Fibroblast of gingiva (primary cell): ENCODE measurements at regions not wholly inside any gene's neighbourhood (a gene's known extent, or its start where the extent isn't known, plus 50 kb on each side); places are given as distances from the start of the nearest gene placed in this dataset.

Experiments
- DNase-seq: peaks from one replicate; pipeline ENCODE4 v3.0.0-alpha.2; 2011; ENCODE audit warnings: low read depth

- DNase-seq: no peak
Observed at GRCh38 chr18:71523483-71524435, 1020.4 kb downstream of the CBLN2 start.

GRCh38 chr18:71505526-71505925 is 1038.6 kb downstream of the CBLN2 start:
- DNase-seq: no peak

- DNase-seq: no peak
Observed at GRCh38 chr18:71503222-71503621, 1040.9 kb downstream of the CBLN2 start.

GRCh38 chr18:71485611-71486010 is 1058.5 kb downstream of the CBLN2 start:
- peak; percentile 50 for DNase-seq

GRCh38 chr18:71471963-71472725 is 1072.0 kb downstream of the CBLN2 start:
- DNase-seq: no peak

GRCh38 chr18:71456206-71456605 is 1087.9 kb downstream of the CBLN2 start:
- DNase-seq: no peak

- DNase-seq: no peak
Observed at GRCh38 chr18:71450257-71450656, 1093.9 kb downstream of the CBLN2 start.

GRCh38 chr18:71443706-71444480 is 1100.2 kb downstream of the CBLN2 start:
- DNase-seq: peak; percentile 21

GRCh38 chr18:71442731-71443141 is 1101.4 kb downstream of the CBLN2 start:
- DNase-seq: peak; percentile 57

GRCh38 chr18:71441156-71441555 is 1103.0 kb downstream of the CBLN2 start:
- no peak for DNase-seq

- no peak for DNase-seq
Observed at GRCh38 chr18:71437511-71437910, 1106.6 kb downstream of the CBLN2 start.

- no peak for DNase-seq
Observed at GRCh38 chr18:71433373-71433772, 1110.8 kb downstream of the CBLN2 start.

- no peak for DNase-seq
Observed at GRCh38 chr18:71431689-71432088, 1112.5 kb downstream of the CBLN2 start.

- no peak for DNase-seq
Observed at GRCh38 chr18:71431171-71431570, 1113.0 kb downstream of the CBLN2 start.

- DNase-seq: no peak
Observed at GRCh38 chr18:71426441-71426840, 1117.7 kb downstream of the CBLN2 start.

GRCh38 chr18:71405169-71405809 is 1116.4 kb downstream of the SOCS6 start:
- no peak for DNase-seq

GRCh38 chr18:71403501-71403900 is 1114.7 kb downstream of the SOCS6 start:
- no peak for DNase-seq

- peak; percentile 25 for DNase-seq
Observed at GRCh38 chr18:71398531-71398930, 1109.7 kb downstream of the SOCS6 start.

- no peak for DNase-seq
Observed at GRCh38 chr18:71388148-71388547, 1099.3 kb downstream of the SOCS6 start.

- no peak for DNase-seq
Observed at GRCh38 chr18:71374294-71375000, 1085.6 kb downstream of the SOCS6 start.
